Stimulated activated CD8-positive, alpha-beta memory T cell treated with anti-CD3 and anti-CD28 coated beads, Interleukin-12 subunit alpha, Interleukin-12 subunit beta, amount 100 ng/mL, for 1 hour (primary cell): ENCODE measurements at regions not wholly inside any gene's neighbourhood (a gene's known extent, or its start where the extent isn't known, plus 50 kb on each side); places are given as distances from the start of the nearest gene placed in this dataset.
"Not testable (repeated sequence)": the region's sequence is repeated elsewhere in the genome, so short reads cannot be mapped to it uniquely, and the experiment has no call there.

Experiments used
- DNase-seq: peaks from one replicate; pipeline ENCODE4 v3.0.0-alpha.2; 2020; ENCODE audit warnings: low read depth

DNA sequence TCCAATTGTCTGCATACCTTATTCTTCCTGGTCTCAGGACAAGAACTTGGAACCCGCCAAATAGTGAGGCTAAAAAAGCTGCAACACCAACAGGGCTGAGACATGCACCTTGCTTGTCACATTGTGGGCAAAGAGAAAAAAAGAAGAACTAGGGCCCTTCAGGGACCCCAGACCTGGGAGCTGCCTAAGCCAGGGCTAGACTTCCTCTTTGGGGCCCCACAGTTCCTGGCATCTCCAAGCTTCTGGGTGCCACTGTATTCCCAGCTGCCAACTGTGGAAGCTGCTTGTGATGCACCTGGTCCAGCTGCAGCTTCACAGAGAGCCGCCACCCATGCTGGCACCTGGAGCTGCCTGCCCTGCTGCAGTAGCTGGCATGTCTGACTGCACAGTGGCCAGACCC is 370.6 kb downstream of the CD83 start:
- DNase-seq, result no peak

GRCh38 chr6:14489445-14489844 is 371.9 kb downstream of the CD83 start:
- no peak for DNase-seq

GRCh38 chr6:14498748-14499147 is 381.2 kb downstream of the CD83 start:
- no peak for DNase-seq

DNA sequence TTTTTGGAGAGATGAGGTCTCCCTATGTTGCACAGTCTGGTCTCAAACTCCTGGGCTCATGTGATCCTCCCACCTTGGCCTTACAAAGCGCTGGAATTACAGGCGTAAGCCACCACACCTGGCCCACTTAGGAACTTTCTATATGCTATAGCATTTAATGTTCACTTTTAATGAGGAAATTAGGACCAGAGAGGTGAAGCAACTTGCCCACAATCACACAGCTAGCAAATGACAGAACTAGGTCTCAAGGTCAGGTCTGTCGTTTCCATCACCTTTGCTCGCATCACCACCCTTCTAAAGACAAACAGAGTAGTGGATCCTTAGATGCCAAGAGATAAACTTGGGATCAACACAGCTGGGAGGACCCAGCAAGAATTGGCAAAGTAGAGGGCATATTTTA is 381.7 kb downstream of the CD83 start:
- no peak for DNase-seq

DNA sequence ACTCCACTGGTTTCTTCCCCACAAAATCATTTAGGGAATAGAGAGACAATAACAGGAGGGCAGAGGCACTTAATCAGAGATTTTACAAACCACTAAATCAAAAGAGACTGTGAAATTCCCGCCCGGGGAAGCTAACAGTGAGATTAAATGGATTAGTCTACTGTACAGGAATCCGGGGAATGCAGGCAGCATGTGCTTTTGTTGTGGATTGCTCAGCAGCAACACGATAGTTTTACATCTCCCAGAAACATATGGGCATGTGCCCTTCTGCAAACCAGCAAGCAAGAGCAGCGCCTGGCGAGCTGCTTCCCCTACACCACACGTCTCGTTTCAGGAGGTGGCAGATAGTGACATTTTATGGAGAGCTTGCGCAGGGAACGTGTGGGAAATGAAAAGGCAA is 382.3 kb downstream of the CD83 start:
- DNase-seq, result no peak

DNA sequence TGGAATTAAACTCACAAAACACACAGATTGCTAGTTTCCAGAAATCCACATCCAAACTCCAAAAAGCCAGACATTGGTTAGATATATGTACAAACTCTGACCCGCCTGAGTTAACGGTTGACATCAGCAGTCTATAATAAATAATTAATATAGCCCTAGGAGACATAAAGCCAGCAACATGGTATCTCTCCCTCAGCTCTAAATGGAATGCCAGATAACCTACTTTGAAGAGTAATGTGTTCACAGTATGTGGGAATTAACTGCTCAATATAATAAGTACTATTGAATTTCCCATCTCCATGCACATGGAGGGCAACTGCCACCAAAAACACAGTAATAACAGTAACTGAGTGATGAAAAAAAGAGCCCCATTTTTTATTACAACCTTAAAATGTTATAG is 383.2 kb downstream of the CD83 start:
- DNase-seq, result no peak

DNA sequence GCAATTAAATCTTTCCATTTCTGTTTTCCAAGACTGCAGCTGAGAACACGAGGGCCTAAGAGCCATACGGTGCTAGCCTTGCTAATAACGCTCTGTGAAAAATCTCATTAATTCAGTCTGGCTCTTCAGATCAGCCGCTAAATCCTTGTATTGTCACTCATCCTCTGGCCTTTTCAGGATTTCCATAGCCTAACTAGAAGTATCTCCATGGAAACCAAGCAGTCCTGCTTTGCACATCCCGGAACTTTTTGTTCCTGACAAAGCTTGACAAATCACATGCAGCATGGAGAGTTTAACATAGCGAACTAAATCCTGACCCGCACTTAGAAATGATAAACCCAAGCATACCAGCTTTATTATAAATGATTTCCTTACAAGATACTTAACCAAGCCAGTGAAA is 383.7 kb downstream of the CD83 start:
- DNase-seq, result no peak

DNA sequence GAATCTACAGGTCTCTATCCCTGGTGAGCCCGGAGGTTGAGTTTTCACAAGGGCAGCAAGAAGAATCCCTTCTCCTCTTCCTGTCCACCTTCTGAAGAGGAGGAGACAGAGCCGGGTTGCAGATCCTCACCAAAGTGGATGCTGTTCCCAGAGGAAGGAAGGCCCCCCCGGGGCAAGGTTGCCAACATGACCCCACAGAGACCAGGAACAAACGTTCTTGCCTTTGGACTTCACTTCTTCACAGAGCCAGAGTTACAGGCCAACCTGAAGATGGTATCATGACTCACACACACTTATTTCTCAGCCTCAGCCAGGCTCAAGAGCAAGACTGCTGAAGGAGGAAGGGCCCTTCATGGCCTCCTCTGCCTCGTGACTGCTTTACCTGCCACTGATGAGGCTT is 384.3 kb downstream of the CD83 start:
- DNase-seq, result no peak

GRCh38 chr6:14502551-14502950 is 385.0 kb downstream of the CD83 start:
- no peak for DNase-seq

GRCh38 chr6:14505401-14505800 is 387.8 kb downstream of the CD83 start:
- DNase-seq, result no peak

- DNase-seq, result no peak
Measured at GRCh38 chr6:14506656-14507246, 389.2 kb downstream of the CD83 start.

GRCh38 chr6:14509120-14509519 is 391.5 kb downstream of the CD83 start:
- DNase-seq, result no peak

DNA sequence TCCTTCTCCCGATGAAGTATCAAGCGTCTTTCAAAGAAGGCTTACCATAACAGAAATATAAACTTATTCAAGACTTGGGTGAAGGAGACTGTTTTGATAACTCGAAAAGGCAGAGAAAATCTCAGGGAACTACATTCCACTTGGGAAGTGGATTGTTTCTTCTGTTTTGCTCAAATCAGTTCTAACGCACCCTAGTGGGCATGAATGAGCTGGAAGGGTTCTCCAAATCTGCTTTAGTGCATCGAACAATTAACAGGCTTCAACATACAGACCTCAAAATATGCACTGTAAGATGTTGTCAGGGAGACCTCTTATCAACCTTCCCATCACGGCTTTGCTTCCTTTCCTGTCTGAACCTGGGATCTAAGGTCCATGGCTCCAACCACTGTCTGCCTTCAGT is 392.5 kb downstream of the CD83 start:
- DNase-seq, result no peak

DNA sequence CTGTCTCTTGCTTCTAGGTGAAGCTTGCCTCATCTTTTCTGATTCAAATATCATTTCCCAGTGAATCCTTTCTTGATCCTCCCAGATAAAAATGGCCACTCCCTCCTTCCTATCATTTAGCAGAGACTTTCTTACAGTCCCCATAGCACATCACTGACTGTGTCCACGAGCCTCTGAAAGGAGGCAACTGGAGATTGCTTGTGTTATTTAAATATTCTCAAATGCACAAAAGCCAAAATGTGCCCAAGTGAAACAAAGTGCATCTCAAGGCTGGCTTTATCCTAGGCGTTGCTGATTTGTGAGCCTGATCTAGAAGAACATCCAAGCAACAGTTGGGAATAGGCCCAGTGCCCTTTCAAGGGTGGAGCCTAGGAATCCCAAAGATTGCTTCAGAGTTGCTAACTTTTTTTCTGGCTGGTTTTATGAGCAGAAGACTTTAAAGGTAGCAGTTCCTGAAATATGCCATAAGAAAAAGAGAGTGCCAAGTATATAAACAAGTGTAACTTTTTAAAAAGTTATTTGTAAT is 393.6 kb downstream of the CD83 start:
- no peak for DNase-seq

DNA sequence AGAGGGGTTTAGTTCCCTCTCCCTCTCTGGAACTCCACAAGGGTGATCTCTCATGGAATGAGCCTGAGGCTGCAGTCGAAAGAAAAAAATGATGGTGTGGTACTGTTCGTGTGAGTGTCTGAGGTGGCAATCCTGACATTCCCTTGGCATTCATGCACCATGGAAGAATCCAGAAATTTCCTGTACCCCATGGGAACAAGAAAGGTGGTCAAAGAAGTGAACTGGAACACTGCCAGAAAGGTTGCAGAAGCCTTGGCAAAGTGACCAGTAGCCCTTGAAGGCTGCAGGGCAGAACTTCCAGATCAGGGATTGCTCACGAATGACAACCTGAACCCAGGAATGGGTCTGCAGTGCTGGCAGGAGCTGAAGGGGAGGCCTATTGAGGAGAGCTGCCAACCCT is 394.7 kb downstream of the CD83 start:
- no peak for DNase-seq

- no peak for DNase-seq
Measured at GRCh38 chr6:14513496-14514393, 396.2 kb downstream of the CD83 start.

DNA sequence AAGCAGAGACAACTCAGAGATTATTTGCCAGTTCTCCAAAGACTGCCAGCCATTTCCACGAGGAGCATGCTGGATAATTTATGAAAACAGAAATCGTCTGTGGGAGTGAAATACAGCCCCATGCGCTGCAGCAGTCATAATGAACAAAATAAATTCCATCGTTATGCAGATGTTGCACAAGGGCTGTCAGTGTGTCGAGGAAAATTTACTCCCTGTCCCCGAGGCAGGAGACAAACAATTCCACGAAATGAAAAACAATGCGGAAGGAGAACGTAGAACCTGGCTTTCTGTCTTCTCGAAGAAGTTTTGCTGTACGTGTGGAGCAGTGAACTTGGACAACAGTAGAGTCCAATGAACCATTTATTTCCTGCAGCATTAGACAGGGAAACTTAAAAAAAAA is 399.4 kb downstream of the CD83 start:
- no peak for DNase-seq

- no peak for DNase-seq
Measured at GRCh38 chr6:14517516-14518105, 400.0 kb downstream of the CD83 start.

- DNase-seq, result no peak
Measured at GRCh38 chr6:14518515-14519217, 401.1 kb downstream of the CD83 start.

DNA sequence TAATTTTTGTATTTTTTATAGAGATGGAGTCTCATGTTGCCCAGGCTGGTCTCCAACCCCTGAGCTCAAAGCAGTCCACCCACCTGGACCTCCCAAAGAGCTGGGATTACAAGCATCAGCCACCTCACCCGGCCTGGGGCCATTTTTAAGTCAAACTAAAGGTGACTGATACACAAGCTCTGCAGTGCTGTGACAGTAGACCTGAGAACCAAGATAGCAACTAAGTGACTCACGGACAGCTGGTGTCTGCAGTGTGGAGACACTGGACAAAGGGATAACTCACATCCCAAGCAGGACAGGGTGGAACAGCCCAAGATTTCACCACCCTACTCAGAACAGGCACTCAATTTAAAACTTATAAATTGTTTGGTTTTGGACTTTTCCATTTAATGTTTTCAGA is 402.5 kb downstream of the CD83 start:
- DNase-seq, result no peak

GRCh38 chr6:14520536-14520935 is 403.0 kb downstream of the CD83 start:
- DNase-seq, result no peak

- no peak for DNase-seq
Measured at GRCh38 chr6:14521141-14521540, 403.6 kb downstream of the CD83 start.

- not testable (repeated sequence) for DNase-seq
Measured at GRCh38 chr6:14521861-14522260, 404.3 kb downstream of the CD83 start.
